Head of caudate nucleus (tissue), 42 donors: ENCODE measurements at regions not wholly inside any gene's neighbourhood (a gene's known extent, or its start where the extent isn't known, plus 50 kb on each side); places are given as distances from the start of the nearest gene placed in this dataset.
"Not testable (repeated sequence)": the region's sequence is repeated elsewhere in the genome, so short reads cannot be mapped to it uniquely, and the experiment has no call there.

Experiments used
- DNase-seq, 42 donors: peaks; one replicate each; pipeline versions ENCODE4 v3.0.0 to v3.0.0-alpha.2; 2020 to 2021; ENCODE audit warnings: mixed read lengths in 7 of 42
- intact Hi-C: fragments of 100-400 bp; cut with DNase I; formaldehyde crosslinking; loops from one replicate; pipeline ENCODE4 v1.15.0; 2022

DNA sequence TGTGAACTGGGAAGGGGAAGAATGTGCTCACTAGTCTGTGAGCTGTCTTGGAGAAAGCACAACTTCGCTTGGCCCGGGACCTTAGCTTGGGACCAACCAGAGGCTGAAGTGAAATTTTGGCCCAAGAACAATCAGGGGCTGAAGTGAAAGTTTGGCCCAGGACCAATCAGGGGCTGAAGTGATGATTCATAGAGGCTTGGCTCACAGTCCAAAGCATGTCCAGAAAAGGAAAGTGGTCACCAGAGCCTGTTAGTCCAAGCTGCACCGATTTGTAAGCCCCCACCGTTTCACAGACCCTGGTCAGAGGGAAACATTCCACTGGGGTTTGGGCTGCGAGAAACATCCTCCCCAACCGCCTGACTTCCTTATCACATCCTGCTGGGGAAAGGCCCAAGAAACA lies 763.3 kb downstream of the SPATA31A7 start:
- DNase-seq = peak in 9 of 42 donors; percentile 3 to 47 (median 17)
- intact Hi-C loops = not testable (repeated sequence)

- intact Hi-C loops, DNase-seq: not testable (repeated sequence)
These were observed 781.8 kb downstream of the SPATA31A7 start for GRCh38 chr9:61971635-61972034.

DNA sequence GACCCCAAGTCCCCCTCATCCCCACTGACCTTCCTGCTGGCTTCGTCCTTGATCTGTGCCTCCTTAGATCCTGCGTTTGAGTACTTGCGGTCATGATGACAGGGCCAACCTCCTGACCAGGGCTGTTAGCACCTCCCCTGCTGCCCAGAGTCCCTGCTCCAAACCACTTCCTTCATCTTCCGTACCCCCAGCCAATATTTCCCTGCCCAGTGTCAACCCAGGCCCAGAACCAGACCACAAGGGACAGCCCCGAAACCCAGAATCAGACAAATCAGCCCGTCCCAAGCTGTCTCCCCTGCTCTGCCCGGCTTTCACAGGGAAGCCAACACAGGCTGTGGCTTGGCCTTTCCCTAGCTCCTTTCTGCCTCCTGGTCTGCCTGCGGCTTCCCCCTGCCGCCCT lies 784.7 kb downstream of the SPATA31A7 start:
- intact Hi-C loops = not testable (repeated sequence)
- DNase-seq = peak in 8 of 42 donors; percentile 2 to 43 (median 16)

DNA sequence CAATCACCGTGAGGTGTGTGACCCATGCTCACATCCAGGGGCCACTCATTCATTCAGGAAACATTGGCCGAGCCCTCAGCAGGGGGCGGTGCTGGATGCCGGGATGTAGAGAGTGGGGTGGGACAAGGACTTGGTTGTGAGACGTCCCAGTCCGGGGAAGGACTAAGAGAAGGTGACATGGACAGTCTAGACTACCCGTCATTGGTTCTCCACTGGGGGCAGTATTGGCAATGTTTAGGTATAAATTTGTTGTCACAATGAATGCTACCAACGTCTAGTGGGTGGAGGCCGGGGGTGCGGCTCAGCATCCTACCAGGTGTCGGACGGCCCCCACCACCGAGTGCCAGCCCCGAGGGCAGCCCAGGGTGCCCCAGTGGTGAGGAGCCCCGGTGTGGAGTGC lies 786.5 kb downstream of the SPATA31A7 start:
- DNase-seq, intact Hi-C loops: not testable (repeated sequence)

GRCh38 chr9:61982727-61983126 lies 792.9 kb downstream of the SPATA31A7 start:
- intact Hi-C loops, DNase-seq: not testable (repeated sequence)

- DNase-seq, intact Hi-C loops: not testable (repeated sequence)
These were observed 793.6 kb downstream of the SPATA31A7 start for GRCh38 chr9:61983441-61983840.

GRCh38 chr9:61983954-61984353 lies 794.1 kb downstream of the SPATA31A7 start:
- DNase-seq, intact Hi-C loops: not testable (repeated sequence)

DNA sequence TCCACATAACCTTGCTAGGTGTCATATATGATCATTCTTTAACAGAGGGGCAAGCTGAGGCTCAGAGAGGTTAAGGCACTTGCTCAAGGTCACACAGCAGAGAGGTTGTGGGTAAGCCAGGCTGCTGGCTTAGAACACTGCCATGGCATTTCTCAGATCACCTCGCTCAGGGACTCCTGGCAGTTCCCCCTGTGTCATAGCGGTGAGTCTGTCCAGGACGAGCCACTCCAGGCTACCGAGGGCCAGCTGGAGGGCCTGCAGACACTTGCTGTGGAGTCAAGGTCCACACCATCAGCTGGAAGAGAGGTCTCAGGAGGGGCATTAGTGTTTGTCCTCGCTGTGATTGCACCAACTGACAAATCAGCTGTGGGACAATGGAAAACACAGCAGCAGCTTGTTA lies 794.7 kb downstream of the SPATA31A7 start:
- DNase-seq, intact Hi-C loops: not testable (repeated sequence)

GRCh38 chr9:61992110-61992509 lies 802.3 kb downstream of the SPATA31A7 start:
- intact Hi-C loops, DNase-seq: not testable (repeated sequence)

DNA sequence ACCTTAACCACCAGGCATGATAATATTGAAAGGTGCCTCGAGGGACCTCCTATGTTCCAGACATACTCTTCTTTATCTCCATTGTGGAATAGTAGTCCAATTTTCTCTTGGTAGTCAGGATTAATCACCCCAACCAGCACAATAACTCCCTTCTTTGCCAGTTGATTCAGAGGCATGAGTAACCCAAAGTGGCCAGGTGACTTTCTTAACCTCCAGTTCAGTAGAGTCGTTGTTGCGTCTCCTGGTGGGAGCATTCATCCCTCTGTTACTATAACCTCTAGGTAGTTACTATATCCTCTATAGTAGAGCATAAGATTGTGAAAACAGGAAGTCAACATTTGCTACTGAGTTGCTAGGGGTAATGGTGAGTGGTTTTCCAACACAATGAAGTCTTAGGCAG lies 842.6 kb downstream of the SPATA31A7 start:
- DNase-seq, intact Hi-C loops: not testable (repeated sequence)

GRCh38 chr9:62038260-62038659 lies 848.4 kb downstream of the SPATA31A7 start:
- intact Hi-C loops, DNase-seq: not testable (repeated sequence)

DNA sequence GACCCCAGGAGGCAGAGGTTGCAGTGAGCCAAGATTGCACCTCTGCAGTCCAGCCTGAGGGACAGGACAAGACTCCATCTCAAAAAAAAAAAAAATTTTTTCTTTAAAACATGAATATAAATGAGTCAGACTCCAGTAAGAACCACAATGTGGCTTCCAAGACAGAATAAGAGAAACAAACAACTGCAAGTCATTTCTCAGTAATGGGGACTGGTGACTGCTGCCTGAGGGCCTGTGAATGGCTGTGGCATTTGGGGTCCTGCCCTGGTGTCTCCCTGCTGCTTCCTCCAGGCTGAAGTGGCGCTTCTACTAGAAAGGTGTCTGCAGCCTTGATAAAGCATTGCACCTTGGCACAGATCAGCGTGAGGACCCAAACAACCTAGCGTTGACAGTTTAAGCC lies 868.3 kb downstream of the SPATA31A7 start:
- DNase-seq, intact Hi-C loops: not testable (repeated sequence)

- intact Hi-C loops, DNase-seq: not testable (repeated sequence)
These were observed 881.2 kb downstream of the SPATA31A7 start for GRCh38 chr9:62071043-62071442.

GRCh38 chr9:62073401-62073800 lies 883.6 kb downstream of the SPATA31A7 start:
- DNase-seq, intact Hi-C loops: not testable (repeated sequence)

GRCh38 chr9:62084245-62084644 lies 894.4 kb downstream of the SPATA31A7 start:
- DNase-seq, intact Hi-C loops: not testable (repeated sequence)

DNA sequence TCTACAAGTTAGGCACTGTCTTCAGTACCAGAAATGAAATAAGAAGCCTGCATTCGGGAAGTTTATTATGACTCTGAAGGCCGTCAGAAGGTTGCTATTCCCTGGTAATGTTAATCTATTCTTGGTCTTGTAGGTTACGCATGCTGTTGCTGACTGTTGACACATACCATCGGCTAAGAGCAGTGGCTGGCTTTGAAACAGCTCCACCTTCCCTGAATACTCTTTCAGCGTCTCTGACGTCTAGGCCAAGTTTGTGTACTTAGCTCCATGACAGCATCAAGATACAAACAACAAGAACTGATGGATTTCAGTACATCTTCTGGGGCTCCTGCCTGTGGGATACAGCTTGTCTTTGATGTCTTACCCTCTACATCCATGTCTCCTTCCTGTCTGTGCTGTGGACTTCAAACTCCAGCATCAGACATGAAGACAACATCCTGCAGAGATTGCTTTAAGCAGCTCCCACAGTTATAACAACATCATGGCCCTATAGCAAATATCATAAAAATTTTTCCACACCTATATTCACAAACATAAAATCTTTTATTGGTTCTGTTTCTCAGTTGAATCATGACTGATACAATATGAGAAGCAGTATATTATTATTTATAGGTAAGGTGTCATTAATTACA lies 906.0 kb downstream of the SPATA31A7 start:
- intact Hi-C loops, DNase-seq: not testable (repeated sequence)

DNA sequence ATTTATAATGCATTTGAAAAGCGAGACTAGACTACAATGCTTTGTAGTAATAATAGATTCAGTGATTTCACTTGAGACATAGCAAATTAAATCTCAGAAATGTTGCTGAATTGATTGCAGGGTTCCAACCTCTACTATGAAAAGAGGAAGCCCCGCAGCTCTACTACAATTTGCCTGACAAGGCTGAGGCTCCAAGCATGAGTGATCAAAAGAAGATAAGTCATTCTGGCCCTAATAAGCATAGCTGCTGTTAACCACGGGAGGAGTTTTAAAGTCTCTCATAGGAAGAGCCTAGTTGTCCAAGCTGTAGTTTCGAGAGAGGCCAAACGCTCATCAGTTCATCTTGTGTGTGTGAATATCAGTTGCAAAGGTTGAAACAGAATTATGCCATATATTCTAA lies 920.6 kb downstream of the SPATA31A7 start:
- intact Hi-C loops = not testable (repeated sequence)

GRCh38 chr9:62116951-62117640 lies 927.3 kb downstream of the SPATA31A7 start:
- intact Hi-C loops, DNase-seq: not testable (repeated sequence)

More for the DNA sequence above, 920.6 kb downstream of the SPATA31A7 start:
- not testable (repeated sequence) for DNase-seq

DNA sequence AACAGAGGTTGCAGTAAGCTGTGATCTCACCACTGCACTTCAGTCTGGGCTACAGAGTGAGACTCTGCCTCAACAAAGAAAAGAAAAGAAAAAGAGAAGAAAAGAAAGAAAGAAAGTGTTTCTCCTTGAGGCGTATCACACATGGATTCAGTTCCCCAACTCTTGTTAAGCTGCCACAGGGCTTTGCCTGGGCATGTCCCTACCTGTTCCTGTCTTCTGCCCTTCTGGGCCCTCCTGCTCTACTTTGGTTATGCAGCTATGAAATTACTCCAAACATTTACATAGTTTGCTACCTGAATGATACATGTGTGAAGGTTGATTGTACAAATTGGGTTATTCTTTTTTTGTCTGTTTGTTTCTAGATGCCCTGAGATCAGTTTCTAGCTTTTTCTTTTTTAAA lies 929.8 kb downstream of the SPATA31A7 start:
- intact Hi-C loops, DNase-seq: not testable (repeated sequence)
